Activated CD4-positive, alpha-beta T cell treated with anti-CD3 and anti-CD28 coated beads for 36 hours (primary cell): ENCODE measurements at regions not wholly inside any gene's neighbourhood (a gene's known extent, or its start where the extent isn't known, plus 50 kb on each side); places are given as distances from the start of the nearest gene placed in this dataset.

Experiments
- ATAC-seq: fragments of 200-7000 bp; cut with Tn5 transposase; one replicate; pipeline ENCODE4 v1.10.0; 2021; ENCODE audit warnings: mild to moderate bottlenecking, moderate library complexity
- CTCF ChIA-PET: fragments of 350-600 bp; sonication (Branson Sonifier 250); formaldehyde crosslinking; loops from one replicate; lab custom pipeline; 2021; ENCODE audit warnings: antibody characterized with exemption; lab: Charles Lee
- POLR2A ChIA-PET: fragments of 350-600 bp; sonication (Branson Sonifier 250); formaldehyde crosslinking; loops from one replicate; lab custom pipeline; 2021; ENCODE audit warnings: antibody characterized with exemption, inconsistent platforms; lab: Charles Lee
- DNase-seq: peaks from one replicate; pipeline ENCODE4 v3.0.0-alpha.2; 2020
- H3K27ac Mint-ChIP-seq: one replicate; pipeline ENCODE4 v1.8.0; 2021; ENCODE audit warnings: mixed read lengths
- H3K27me3 Mint-ChIP-seq: one replicate; pipeline ENCODE4 v1.8.0; 2021; ENCODE audit warnings: mixed read lengths
- H3K36me3 Mint-ChIP-seq: one replicate; pipeline ENCODE4 v1.8.0; 2021; ENCODE audit warnings: low read depth, mixed read lengths
- H3K4me1 Mint-ChIP-seq: one replicate; pipeline ENCODE4 v1.8.0; 2021; ENCODE audit warnings: mixed read lengths
- H3K4me3 Mint-ChIP-seq: one replicate; pipeline ENCODE4 v1.8.0; 2021; ENCODE audit warnings: mild to moderate bottlenecking, moderate library complexity, mixed read lengths
- H3K9me3 Mint-ChIP-seq: one replicate; pipeline ENCODE4 v1.8.0; 2021; ENCODE audit warnings: low read depth, mixed read lengths
- intact Hi-C, 2 experiments: fragments of 100-400 bp; cut with DNase I in 1 of 2; cut with micrococcal nuclease in 1 of 2; formaldehyde crosslinking; loops; one replicate each; pipeline versions ENCODE4 v1.14.2 to v1.15.1; 2022 to 2024; cut with DNase I, micrococcal nuclease

DNA sequence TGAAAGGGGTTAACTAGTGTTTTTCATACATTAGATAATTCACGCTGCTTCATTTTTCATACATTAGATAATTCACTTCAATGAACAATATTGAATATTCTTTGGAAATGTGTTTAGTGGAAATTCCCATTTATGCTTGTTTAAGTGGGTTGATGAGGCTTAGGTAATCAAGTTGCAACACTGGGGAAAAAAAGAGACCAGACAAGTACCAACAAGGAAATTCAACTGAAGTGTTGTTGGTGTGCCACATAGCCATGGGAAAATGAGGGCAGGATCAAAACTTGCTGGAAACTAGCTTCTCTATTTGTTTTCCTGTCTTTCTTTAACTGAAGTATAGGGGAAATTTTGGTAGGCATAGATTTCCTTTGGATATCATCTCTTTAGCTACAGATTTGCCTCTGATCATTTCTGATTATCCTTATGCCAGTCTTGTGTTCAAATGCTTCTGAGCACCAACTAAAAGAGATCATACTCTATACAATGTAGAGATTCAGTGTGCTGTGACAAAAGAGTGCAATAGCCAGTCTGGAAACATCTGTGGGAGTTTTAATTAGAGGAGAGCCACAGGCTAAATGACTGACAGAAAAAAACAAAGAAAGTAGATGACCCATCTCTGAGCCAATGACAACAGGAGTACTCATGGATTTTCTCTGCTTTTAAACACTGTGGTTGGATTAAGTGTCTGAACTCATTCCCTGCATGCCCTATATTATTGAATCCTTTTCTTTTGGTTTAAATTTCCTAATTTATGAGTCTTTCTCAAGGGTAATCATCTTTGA, 67.6 kb upstream of the CTSC start:
- ChIA-PET CTCF (interaction anchor here (0.8 kb wide), 1 partner anchor 187 kb away, joined by 4 read pairs; no protein-coding TSS in a partner anchor), POLR2A (interaction anchor here (0.6 kb wide), 1 partner anchor 955 kb away, joined by 5 read pairs; no protein-coding TSS in a partner anchor)
- Mint-ChIP-seq H3K27me3 (no peaks in the 10 kb centered on the region), H3K27ac (no peak overlapping the region), H3K4me1 (peaks cover 23% of the 10 kb centered on the region), H3K4me3 (no peak overlapping the region), H3K36me3 (no peaks in the 10 kb centered on the region), H3K9me3 (peaks cover under 1% of the 10 kb centered on the region)
- ATAC-seq, result no peak
- intact Hi-C loops, result no loop called here
- no peak for DNase-seq

GRCh38 chr11:88404391-88404790, 66.9 kb upstream of the CTSC start:
- Mint-ChIP-seq H3K36me3 (no peaks in the 10 kb centered on the region), H3K4me1 (peaks cover 23% of the 10 kb centered on the region), H3K9me3 (no peaks in the 10 kb centered on the region), H3K4me3 (no peak overlapping the region), H3K27me3 (no peaks in the 10 kb centered on the region), H3K27ac (no peak overlapping the region)
- ATAC-seq (no peak), DNase-seq (no peak)
- intact Hi-C loops, result no loop called here
- POLR2A ChIA-PET, result no interaction called here
- CTCF ChIA-PET, result interaction anchor here (0.8 kb wide), 1 partner anchor 188 kb away, joined by 4 read pairs; no protein-coding TSS in a partner anchor

- Mint-ChIP-seq H3K27ac (peak overlapping the region; percentile 6), H3K36me3 (no peaks in the 10 kb centered on the region), H3K27me3 (no peaks in the 10 kb centered on the region), H3K4me1 (peaks cover 29% of the 10 kb centered on the region), H3K4me3 (no peak overlapping the region), H3K9me3 (no peaks in the 10 kb centered on the region)
- ATAC-seq, result no peak
- intact Hi-C loops, result no loop called here
- CTCF ChIA-PET, result no interaction called here
- POLR2A ChIA-PET, result no interaction called here
- no peak for DNase-seq
These were observed 65.2 kb upstream of the CTSC start for GRCh38 chr11:88402784-88403183.

DNA sequence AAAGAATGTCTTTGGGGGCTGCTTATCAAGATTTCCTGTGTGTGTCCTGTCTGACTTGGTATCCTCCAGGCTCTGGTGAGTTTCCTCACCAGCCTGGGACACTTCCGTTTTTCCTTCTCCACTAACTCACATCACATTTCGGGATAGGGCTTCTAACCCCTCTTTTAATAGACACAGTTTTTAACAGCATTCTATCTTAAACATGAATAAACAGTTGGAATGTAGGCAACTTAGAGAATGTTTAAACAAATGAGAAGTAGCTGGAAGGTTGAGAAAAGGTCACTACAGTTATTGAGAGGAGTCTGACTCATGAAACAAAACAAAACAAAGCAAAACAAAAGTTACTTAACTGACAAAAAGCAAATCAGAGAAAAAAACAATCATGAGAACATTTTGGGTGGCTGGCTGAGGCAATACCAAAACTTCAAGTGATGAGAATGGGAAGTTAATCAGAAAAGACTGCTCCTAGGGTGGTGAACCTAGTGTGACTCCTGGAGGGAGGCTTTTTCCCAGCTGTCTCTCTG, 64.7 kb upstream of the CTSC start:
- intact Hi-C loops, result no loop called here
- H3K36me3 Mint-ChIP-seq, result no peaks in the 10 kb centered on the region
- ChIA-PET POLR2A (no interaction called here), CTCF (no interaction called here)
- peak overlapping the region; percentile 30 for H3K27ac Mint-ChIP-seq
- H3K9me3 Mint-ChIP-seq, result no peaks in the 10 kb centered on the region
- peaks cover 26% of the 10 kb centered on the region for H3K4me1 Mint-ChIP-seq
- H3K4me3 Mint-ChIP-seq, result no peak overlapping the region
- DNase-seq (no peak), ATAC-seq (peak; percentile 26)
- H3K27me3 Mint-ChIP-seq, result no peaks in the 10 kb centered on the region

- ChIA-PET CTCF (no interaction called here), POLR2A (no interaction called here)
- ATAC-seq (no peak), DNase-seq (no peak)
- Mint-ChIP-seq H3K4me1 (peaks cover 14% of the 10 kb centered on the region), H3K9me3 (no peaks in the 10 kb centered on the region), H3K36me3 (no peaks in the 10 kb centered on the region), H3K4me3 (no peak overlapping the region), H3K27ac (no peak overlapping the region), H3K27me3 (no peaks in the 10 kb centered on the region)
- intact Hi-C loops, result no loop called here
These were observed 61.4 kb upstream of the CTSC start for GRCh38 chr11:88398791-88399570.

GRCh38 chr11:88398372-88398771, 60.8 kb upstream of the CTSC start:
- Mint-ChIP-seq H3K9me3 (no peaks in the 10 kb centered on the region), H3K36me3 (no peaks in the 10 kb centered on the region), H3K27me3 (no peaks in the 10 kb centered on the region), H3K27ac (no peak overlapping the region), H3K4me1 (peaks cover 14% of the 10 kb centered on the region), H3K4me3 (no peak overlapping the region)
- CTCF ChIA-PET, result interaction anchor here (0.9 kb wide), 1 partner anchor 393 kb away, joined by 3 read pairs; no protein-coding TSS in a partner anchor
- POLR2A ChIA-PET, result no interaction called here
- no peak for DNase-seq
- ATAC-seq, result peak; percentile 84
- intact Hi-C loops, result no loop called here

- no peak for ATAC-seq
- Mint-ChIP-seq H3K27ac (no peak overlapping the region), H3K9me3 (no peaks in the 10 kb centered on the region), H3K4me1 (no peaks in the 10 kb centered on the region), H3K4me3 (no peak overlapping the region), H3K36me3 (no peaks in the 10 kb centered on the region), H3K27me3 (no peaks in the 10 kb centered on the region)
- no peak for DNase-seq
- intact Hi-C loops, result no loop called here
- ChIA-PET CTCF (no interaction called here), POLR2A (no interaction called here)
These were observed 52.7 kb upstream of the CTSC start for GRCh38 chr11:88390254-88390653.

DNA sequence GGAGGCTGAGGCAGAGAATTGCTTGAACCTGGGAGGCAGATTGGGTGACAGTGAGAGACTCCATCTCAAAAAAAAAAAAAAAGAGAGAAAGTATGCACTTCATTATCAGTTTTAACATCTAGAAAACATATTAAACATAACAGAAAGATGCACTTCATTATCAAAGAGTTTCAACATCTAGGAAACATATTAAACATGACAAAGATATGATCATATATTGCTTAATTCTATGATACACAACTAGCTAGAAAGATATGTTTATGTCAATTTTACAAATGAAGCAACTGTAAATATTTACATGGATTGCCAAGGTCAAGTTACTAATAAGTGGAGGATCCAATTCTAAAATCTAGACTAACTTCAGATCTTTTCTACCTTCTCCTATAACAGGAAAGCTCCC, 50.4 kb upstream of the CTSC start:
- peaks cover 9% of the 10 kb centered on the region for H3K4me1 Mint-ChIP-seq
- no peaks in the 10 kb centered on the region for H3K9me3 Mint-ChIP-seq
- no peaks in the 10 kb centered on the region for H3K27me3 Mint-ChIP-seq
- ChIA-PET CTCF (interaction anchor here (0.6 to 1.6 kb wide), 6 partner anchors 11 to 389 kb away, joined by 3 to 4 read pairs (median 3); no protein-coding TSS in a partner anchor), POLR2A (no interaction called here)
- no peak overlapping the region for H3K27ac Mint-ChIP-seq
- H3K36me3 Mint-ChIP-seq, result no peaks in the 10 kb centered on the region
- no peak overlapping the region for H3K4me3 Mint-ChIP-seq
- ATAC-seq, result no peak
- intact Hi-C loops, result no loop called here
- no peak for DNase-seq
